ENCODE measurements at regions not wholly inside any gene's neighbourhood (a gene's known extent, or its start where the extent isn't known, plus 50 kb on each side); places are given as distances from the start of the nearest gene placed in this dataset.
"Not testable (repeated sequence)": the region's sequence is repeated elsewhere in the genome, so short reads cannot be mapped to it uniquely, and the experiment has no call there.

- no peaks in the 10 kb centered on the region for H3K36me3 ChIP-seq (ENCODE audit: control insufficient read depth, insufficient read depth, low read length)
- POLR2A ChIA-PET = no interaction called here
- DNase-seq (ENCODE audit: low read depth) = no peak
- no peak overlapping the region for H3K4me3 ChIP-seq (ENCODE audit: low read depth, low read length)
- CTCF ChIA-PET = interaction anchor here (0.8 to 6.4 kb wide), 7 partner anchors 11 to 546 kb away, joined by 3 to 85 read pairs (median 3); partner anchors contain the start of genes MED4 and NUDT15
- no peak for TF ChIP-seq CTCF (IDR thresholded peaks at IDR 0.05; ENCODE audit: insufficient read depth, low read depth, low read length)
- H3K27me3 ChIP-seq (ENCODE audit: control insufficient read depth, insufficient read depth, low read length) = peaks cover 4% of the 10 kb centered on the region
These were observed 51.0 kb upstream of the RCBTB2 start for GRCh38 chr13:48583859-48584311.

GRCh38 chr13:48585456-48585840, 52.6 kb upstream of the RCBTB2 start:
- no peak overlapping the region for H3K4me3 ChIP-seq (ENCODE audit: low read depth, low read length)
- no peaks in the 10 kb centered on the region for H3K36me3 ChIP-seq (ENCODE audit: control insufficient read depth, insufficient read depth, low read length)
- H3K27me3 ChIP-seq (ENCODE audit: control insufficient read depth, insufficient read depth, low read length) = peaks cover 4% of the 10 kb centered on the region
- CTCF ChIA-PET = interaction anchor here (0.8 to 1.5 kb wide), 3 partner anchors 12 to 251 kb away, joined by 3 read pairs; no protein-coding TSS in a partner anchor
- TF ChIP-seq CTCF (IDR thresholded peaks at IDR 0.05; ENCODE audit: insufficient read depth, low read depth, low read length) = no peak
- POLR2A ChIA-PET = interaction anchor here (0.7 kb wide), 1 partner anchor 85 kb away, joined by 7 read pairs; no protein-coding TSS in a partner anchor
- peak; percentile 25 for DNase-seq (ENCODE audit: low read depth)

- H3K4me3 ChIP-seq (ENCODE audit: low read depth, low read length) = no peak overlapping the region
- no peak for DNase-seq (ENCODE audit: low read depth)
- ChIA-PET CTCF (interaction anchor here (1.3 kb wide), 1 partner anchor 182 kb away, joined by 3 read pairs; no protein-coding TSS in a partner anchor), POLR2A (no interaction called here)
- peaks cover 4% of the 10 kb centered on the region for H3K27me3 ChIP-seq (ENCODE audit: control insufficient read depth, insufficient read depth, low read length)
- no peak for TF ChIP-seq CTCF (IDR thresholded peaks at IDR 0.05; ENCODE audit: insufficient read depth, low read depth, low read length)
- H3K36me3 ChIP-seq (ENCODE audit: control insufficient read depth, insufficient read depth, low read length) = no peaks in the 10 kb centered on the region
These were observed 53.8 kb upstream of the RCBTB2 start for GRCh38 chr13:48586591-48587103.

- no peak overlapping the region for H3K4me3 ChIP-seq (ENCODE audit: low read depth, low read length)
- no peak for DNase-seq (ENCODE audit: low read depth)
- ChIA-PET POLR2A (no interaction called here), CTCF (interaction anchor here (1.0 kb wide), 1 partner anchor 462 kb away, joined by 3 read pairs; no protein-coding TSS in a partner anchor)
- TF ChIP-seq CTCF (IDR thresholded peaks at IDR 0.05; ENCODE audit: insufficient read depth, low read depth, low read length) = no peak
- H3K27me3 ChIP-seq (ENCODE audit: control insufficient read depth, insufficient read depth, low read length) = peaks cover 2% of the 10 kb centered on the region; the same call in 1 of the 2 replicates
- no peaks in the 10 kb centered on the region for H3K36me3 ChIP-seq (ENCODE audit: control insufficient read depth, insufficient read depth, low read length)
These were observed 55.2 kb upstream of the RCBTB2 start for GRCh38 chr13:48588120-48588519.

- ChIA-PET POLR2A (no interaction called here), CTCF (interaction anchor here (1.5 to 2.0 kb wide), 2 partner anchors 10 to 179 kb away, joined by 7 to 11 read pairs; no protein-coding TSS in a partner anchor)
- no peak for TF ChIP-seq CTCF (IDR thresholded peaks at IDR 0.05; ENCODE audit: insufficient read depth, low read depth, low read length)
These were observed 57.4 kb upstream of the RCBTB2 start for GRCh38 chr13:48590141-48590901.

GRCh38 chr13:48591124-48591872, 58.4 kb upstream of the RCBTB2 start:
- POLR2A ChIA-PET; H3K27me3 ChIP-seq (ENCODE audit: control insufficient read depth, insufficient read depth, low read length); H3K4me3 ChIP-seq (ENCODE audit: low read depth, low read length); H3K36me3 ChIP-seq (ENCODE audit: control insufficient read depth, insufficient read depth, low read length): not testable (repeated sequence)
- DNase-seq (ENCODE audit: low read depth) = peak; percentile 19
- CTCF ChIA-PET = interaction anchor here (1.5 to 2.0 kb wide), 2 partner anchors 11 to 178 kb away, joined by 7 to 11 read pairs; no protein-coding TSS in a partner anchor

More at GRCh38 chr13:48590141-48590901, 57.4 kb upstream of the RCBTB2 start:
- no peak for DNase-seq (ENCODE audit: low read depth)
- Histone ChIP-seq H3K36me3 (ENCODE audit: control insufficient read depth, insufficient read depth, low read length) (no peaks in the 10 kb centered on the region), H3K4me3 (ENCODE audit: low read depth, low read length) (no peak overlapping the region), H3K27me3 (ENCODE audit: control insufficient read depth, insufficient read depth, low read length) (peaks cover 6% of the 10 kb centered on the region)

Measured in BJ (cell line).